GM23248 (cell line): ENCODE measurements at regions not wholly inside any gene's neighbourhood (a gene's known extent, or its start where the extent isn't known, plus 50 kb on each side); places are given as distances from the start of the nearest gene placed in this dataset.

Experiments
- EZH2 ChIP-seq: fragments of 200-600 bp; sonication (generic); IDR thresholded peaks from 2 replicates; pipeline ENCODE4 v1.6.1; 2018; ENCODE audit warnings: antibody characterized with exemption, mild to moderate bottlenecking; ENCODE audit not compliant: insufficient read depth, poor library complexity, severe bottlenecking
- EZH2phosphoT487 ChIP-seq: fragments of 200-600 bp; sonication (generic); IDR thresholded peaks from 2 replicates; pipeline ENCODE4 v1.6.1; 2018; ENCODE audit warnings: antibody characterized with exemption, moderate library complexity, mild to moderate bottlenecking, low read depth; ENCODE audit not compliant: insufficient read depth

- TF ChIP-seq EZH2phosphoT487 (no peak), EZH2 (no peak)
These were observed 307.0 kb upstream of the ROPN1 start for GRCh38 chr3:124298951-124299350.
